CD4-positive, alpha-beta T cell (primary cell): ENCODE measurements at regions not wholly inside any gene's neighbourhood (a gene's known extent, or its start where the extent isn't known, plus 50 kb on each side); places are given as distances from the start of the nearest gene placed in this dataset.

Experiments
- ATAC-seq: fragments of 200-7000 bp; cut with Tn5 transposase; one replicate; pipeline ENCODE4 v1.10.0; 2022; ENCODE audit warnings: mild to moderate bottlenecking; ENCODE audit not compliant: poor library complexity
- CTCF ChIA-PET: fragments of 350-600 bp; sonication (Branson Sonifier 250); formaldehyde crosslinking; loops from one replicate; lab custom pipeline; 2021; ENCODE audit warnings: antibody characterized with exemption, inconsistent platforms; lab: Charles Lee
- POLR2A ChIA-PET: fragments of 350-600 bp; sonication (Branson Sonifier 250); formaldehyde crosslinking; loops from one replicate; lab custom pipeline; 2021; ENCODE audit warnings: antibody characterized with exemption, inconsistent platforms; lab: Charles Lee
- DNase-seq, 14 experiments: peaks; one replicate each; pipeline ENCODE4 v3.0.0-alpha.2; 2013 to 2020; ENCODE audit warnings: mixed read lengths in 2 of 14
- H3K27ac ChIP-seq, 2 donors: one replicate each; pipeline versions ENCODE4 v1.5.1 to v1.7.0; 2013; ENCODE audit warnings: low read length in 2 of 2, low read depth in 1 of 2, mild to moderate bottlenecking in 1 of 2
- H3K27me3 ChIP-seq, 2 experiments: 1 replicate in 1 of 2; 2 replicates in 1 of 2; pipeline versions ENCODE4 v1.6.1 to v1.7.0; 2013; ENCODE audit warnings: low read length in 2 of 2, control low read depth in 1 of 2, mild to moderate bottlenecking in 1 of 2, moderate library complexity in 1 of 2; ENCODE audit not compliant: insufficient read depth in 2 of 2, control insufficient read depth in 1 of 2
- H3K36me3 ChIP-seq: one replicate; pipeline ENCODE4 v1.6.1; 2013; ENCODE audit warnings: low read length, control low read depth; ENCODE audit not compliant: insufficient read depth
- H3K4me1 ChIP-seq: one replicate; pipeline ENCODE4 v1.6.1; 2013; ENCODE audit warnings: low read length, control low read depth; ENCODE audit not compliant: insufficient read depth
- H3K4me3 ChIP-seq: one replicate; pipeline ENCODE4 v1.5.1; 2013; ENCODE audit warnings: mild to moderate bottlenecking, low read length, moderate library complexity
- H3K9me3 ChIP-seq, 2 experiments: 1 replicate in 1 of 2; 2 replicates in 1 of 2; pipeline versions ENCODE4 v1.6.1 to v1.7.0; 2013; ENCODE audit warnings: low read length in 2 of 2, mild to moderate bottlenecking in 2 of 2, control low read depth in 1 of 2, moderate library complexity in 1 of 2; ENCODE audit not compliant: control insufficient read depth in 1 of 2, insufficient read depth in 1 of 2
- H3K27ac Mint-ChIP-seq: one replicate; pipeline ENCODE4 v1.8.0; 2020; ENCODE audit warnings: mixed read lengths
- H3K27me3 Mint-ChIP-seq: one replicate; pipeline ENCODE4 v1.8.0; 2021; ENCODE audit warnings: mixed read lengths
- H3K36me3 Mint-ChIP-seq: one replicate; pipeline ENCODE4 v1.8.0; 2021; ENCODE audit warnings: low read depth, mixed read lengths
- H3K4me1 Mint-ChIP-seq: one replicate; pipeline ENCODE4 v1.8.0; 2021; ENCODE audit warnings: low read depth, mixed read lengths
- H3K4me3 Mint-ChIP-seq: one replicate; pipeline ENCODE4 v1.8.0; 2020; ENCODE audit warnings: mild to moderate bottlenecking, mixed read lengths
- H3K9me3 Mint-ChIP-seq: one replicate; pipeline ENCODE4 v1.8.0; 2020; ENCODE audit warnings: mixed read lengths
- CTCF ChIP-seq: fragments of 200-600 bp; IDR thresholded peaks from one replicate; pipeline ENCODE4 v1.8.0; 2022; ENCODE audit warnings: antibody characterized with exemption, mild to moderate bottlenecking
- intact Hi-C, 2 experiments: fragments of 100-400 bp; cut with DNase I in 1 of 2; cut with micrococcal nuclease in 1 of 2; formaldehyde crosslinking; loops; one replicate each; pipeline versions ENCODE4 v1.15.1 to v1.9.0; 2023 to 2025; cut with DNase I, micrococcal nuclease

GRCh38 chr2:12618576-12618975 is 98.2 kb upstream of the TRIB2 start:
- Histone ChIP-seq H3K4me3 (no peak overlapping the region), H3K36me3 (no peaks in the 10 kb centered on the region), H3K27me3 (no peaks in the 10 kb centered on the region), H3K27ac (no peak overlapping the region), H3K9me3 (no peaks in the 10 kb centered on the region), H3K4me1 (no peaks in the 10 kb centered on the region)
- intact Hi-C loops: no loop called here
- DNase-seq (no peak), ATAC-seq (no peak)
- TF ChIP-seq CTCF: no peak
- Mint-ChIP-seq H3K27me3 (no peaks in the 10 kb centered on the region), H3K36me3 (no peaks in the 10 kb centered on the region), H3K4me1 (peaks cover 3% of the 10 kb centered on the region), H3K4me3 (no peak overlapping the region), H3K27ac (no peak overlapping the region), H3K9me3 (no peaks in the 10 kb centered on the region)
- CTCF ChIA-PET: interaction anchor here (1.4 kb wide), 1 partner anchor 487 kb away, joined by 3 read pairs; no protein-coding TSS in a partner anchor
- POLR2A ChIA-PET: no interaction called here

- no peaks in the 10 kb centered on the region for H3K36me3 Mint-ChIP-seq
- no peak overlapping the region for H3K4me3 ChIP-seq
- peaks cover 11% of the 10 kb centered on the region for H3K4me1 Mint-ChIP-seq
- no peak overlapping the region for H3K27ac Mint-ChIP-seq
- POLR2A ChIA-PET: no interaction called here
- H3K27ac ChIP-seq: no peak overlapping the region
- no peaks in the 10 kb centered on the region for H3K36me3 ChIP-seq
- no peak for TF ChIP-seq CTCF
- intact Hi-C loops: no loop called here
- no peaks in the 10 kb centered on the region for H3K27me3 ChIP-seq
- no peak overlapping the region for H3K4me3 Mint-ChIP-seq
- H3K4me1 ChIP-seq: peaks cover 2% of the 10 kb centered on the region
- H3K27me3 Mint-ChIP-seq: no peaks in the 10 kb centered on the region
- DNase-seq (no peak), ATAC-seq (no peak)
- no peaks in the 10 kb centered on the region for H3K9me3 ChIP-seq
- CTCF ChIA-PET: interaction anchor here (1.0 to 1.4 kb wide), 2 partner anchors 96 to 489 kb away, joined by 3 read pairs; partner anchors contain the start of gene TRIB2
- H3K9me3 Mint-ChIP-seq: no peaks in the 10 kb centered on the region
Measured at GRCh38 chr2:12619975-12620374, 96.8 kb upstream of the TRIB2 start.

- H3K27me3 ChIP-seq: no peaks in the 10 kb centered on the region
- no peaks in the 10 kb centered on the region for H3K36me3 Mint-ChIP-seq
- H3K27ac Mint-ChIP-seq: no peak overlapping the region
- H3K4me1 ChIP-seq: peaks cover 8% of the 10 kb centered on the region
- H3K4me3 ChIP-seq: no peak overlapping the region
- no peak for ATAC-seq
- DNase-seq: no peak
- no peaks in the 10 kb centered on the region for H3K27me3 Mint-ChIP-seq
- no peak overlapping the region for H3K4me3 Mint-ChIP-seq
- no peaks in the 10 kb centered on the region for H3K9me3 ChIP-seq
- CTCF ChIA-PET: interaction anchor here (1.0 kb wide), 1 partner anchor 96 kb away, joined by 3 read pairs; the partner anchor contains the start of gene TRIB2
- H3K36me3 ChIP-seq: no peaks in the 10 kb centered on the region
- intact Hi-C loops: no loop called here
- H3K4me1 Mint-ChIP-seq: peaks cover 18% of the 10 kb centered on the region
- H3K27ac ChIP-seq: no peak overlapping the region
- no peak for TF ChIP-seq CTCF
- POLR2A ChIA-PET: no interaction called here
- H3K9me3 Mint-ChIP-seq: no peaks in the 10 kb centered on the region
Measured at GRCh38 chr2:12620759-12621158, 96.0 kb upstream of the TRIB2 start.
